Naive B cell (primary cell): ENCODE measurements at regions not wholly inside any gene's neighbourhood (a gene's known extent, or its start where the extent isn't known, plus 50 kb on each side); places are given as distances from the start of the nearest gene placed in this dataset.
A peak's percentile ranks its signal among the peaks of the same experiment; 100 is the strongest.

ENCODE experiments used
- ATAC-seq, 2 donors: fragments of 150-1000 bp; cut with Tn5 transposase; 2 replicates each; pipeline ENCODE4 v1.10.0; 2021; ENCODE audit warnings: low read depth in 2 of 2, mild to moderate bottlenecking in 2 of 2, moderate library complexity in 2 of 2
- DNase-seq: peaks from one replicate; pipeline ENCODE4 v3.0.0; 2022
- H3K27ac Mint-ChIP-seq, 6 donors: one replicate each; pipeline ENCODE4 v1.8.0; 2020 to 2022; ENCODE audit warnings: mild to moderate bottlenecking in 6 of 6, mixed read lengths in 6 of 6, moderate library complexity in 5 of 6, inconsistent platforms in 2 of 6
- H3K27me3 Mint-ChIP-seq, 3 donors: one replicate each; pipeline ENCODE4 v1.8.0; 2021 to 2022; ENCODE audit warnings: mixed read lengths in 3 of 3, mild to moderate bottlenecking in 1 of 3
- H3K36me3 Mint-ChIP-seq, 2 donors: one replicate each; pipeline ENCODE4 v1.8.0; 2020 to 2022; ENCODE audit warnings: mixed read lengths in 2 of 2, inconsistent platforms in 1 of 2, mild to moderate bottlenecking in 1 of 2
- H3K4me1 Mint-ChIP-seq, 3 donors: one replicate each; pipeline ENCODE4 v1.8.0; 2020 to 2022; ENCODE audit warnings: mixed read lengths in 3 of 3, inconsistent platforms in 1 of 3, mild to moderate bottlenecking in 1 of 3, moderate library complexity in 1 of 3
- H3K4me3 Mint-ChIP-seq, 8 donors: one replicate each; pipeline ENCODE4 v1.8.0; 2020 to 2022; ENCODE audit warnings: mild to moderate bottlenecking in 8 of 8, mixed read lengths in 8 of 8, moderate library complexity in 8 of 8, inconsistent platforms in 2 of 8
- H3K9me3 Mint-ChIP-seq, 7 donors: one replicate each; pipeline ENCODE4 v1.8.0; 2020 to 2022; ENCODE audit warnings: mixed read lengths in 7 of 7, mild to moderate bottlenecking in 5 of 7, inconsistent platforms in 2 of 7, moderate library complexity in 1 of 7

DNA sequence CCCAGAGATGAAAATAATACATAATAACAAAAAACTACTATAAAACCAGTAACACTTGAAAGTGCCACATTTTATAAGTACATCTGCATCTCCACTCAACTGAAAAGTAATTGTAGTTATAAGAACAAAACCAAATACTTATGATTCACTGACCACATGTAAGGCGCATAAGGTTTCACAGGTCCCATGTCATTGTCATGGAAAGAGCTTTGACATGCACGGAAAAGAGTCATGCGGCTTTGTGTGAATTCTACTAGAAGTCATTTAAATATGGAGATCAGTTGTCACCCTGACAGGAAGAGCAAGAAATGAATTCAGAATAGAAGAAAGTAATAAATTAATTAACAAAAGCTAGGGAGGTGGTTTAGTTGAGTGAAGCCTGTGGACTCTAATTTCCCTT lies 459.1 kb downstream of the CDH2 start:
- Mint-ChIP-seq H3K4me1 (no peaks in the 10 kb centered on the region), H3K27me3 (no peaks in the 10 kb centered on the region), H3K27ac (no peak overlapping the region), H3K4me3 (no peak overlapping the region), H3K9me3 (peaks cover 0 to 9% (median 7%) of the 10 kb centered on the region in 7 donors), H3K36me3 (no peaks in the 10 kb centered on the region)
- no peak for DNase-seq
- no peak for ATAC-seq

DNA sequence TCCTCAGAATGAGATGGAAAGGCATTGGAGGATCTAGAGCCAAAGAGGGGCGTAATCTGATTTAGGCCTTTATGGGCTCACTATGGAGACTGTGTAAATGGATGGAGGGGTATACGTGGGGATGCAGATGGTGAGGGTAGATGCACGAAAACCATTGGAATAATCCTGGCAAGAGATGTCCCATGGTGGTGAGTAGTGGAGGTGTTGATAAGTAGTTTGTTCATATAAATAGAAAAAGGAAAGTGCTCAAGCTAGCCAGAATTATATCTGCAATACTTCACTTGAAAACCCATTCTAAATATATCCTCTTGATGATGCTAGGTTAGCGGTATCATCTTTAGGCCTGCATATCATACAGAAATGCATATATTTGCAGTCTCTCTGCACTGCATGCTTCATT lies 459.7 kb downstream of the CDH2 start:
- Mint-ChIP-seq H3K27me3 (no peaks in the 10 kb centered on the region), H3K4me1 (no peaks in the 10 kb centered on the region), H3K27ac (no peak overlapping the region), H3K9me3 (peaks cover 0 to 9% (median 7%) of the 10 kb centered on the region in 7 donors), H3K4me3 (no peak overlapping the region), H3K36me3 (no peaks in the 10 kb centered on the region)
- ATAC-seq (no peak), DNase-seq (no peak)

DNA sequence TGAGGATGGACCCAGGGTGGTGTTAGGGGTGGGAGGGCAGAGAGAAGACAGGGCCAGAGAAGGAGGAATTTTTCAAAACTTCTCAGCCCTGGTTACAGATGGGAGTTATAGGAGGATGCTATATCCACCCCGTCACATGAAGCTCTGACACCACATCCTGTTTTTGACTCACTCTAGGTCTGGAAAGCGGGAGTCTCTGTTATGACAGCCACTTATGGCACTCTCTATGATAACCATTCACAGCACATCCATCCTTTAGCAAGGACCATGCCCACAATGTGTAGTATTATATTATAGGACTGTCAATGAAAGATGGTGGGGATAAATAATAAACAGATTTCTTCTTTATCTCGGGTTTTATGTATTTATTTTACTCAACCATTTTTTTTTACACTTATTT lies 461.2 kb downstream of the CDH2 start:
- DNase-seq: no peak
- Mint-ChIP-seq H3K4me1 (no peaks in the 10 kb centered on the region), H3K9me3 (peaks cover 0 to 16% (median 5%) of the 10 kb centered on the region in 7 donors), H3K27ac (peak overlapping the region in 1 of 6 donors; percentile 12), H3K4me3 (no peak overlapping the region), H3K36me3 (no peaks in the 10 kb centered on the region), H3K27me3 (no peaks in the 10 kb centered on the region)
- ATAC-seq: no peak

DNA sequence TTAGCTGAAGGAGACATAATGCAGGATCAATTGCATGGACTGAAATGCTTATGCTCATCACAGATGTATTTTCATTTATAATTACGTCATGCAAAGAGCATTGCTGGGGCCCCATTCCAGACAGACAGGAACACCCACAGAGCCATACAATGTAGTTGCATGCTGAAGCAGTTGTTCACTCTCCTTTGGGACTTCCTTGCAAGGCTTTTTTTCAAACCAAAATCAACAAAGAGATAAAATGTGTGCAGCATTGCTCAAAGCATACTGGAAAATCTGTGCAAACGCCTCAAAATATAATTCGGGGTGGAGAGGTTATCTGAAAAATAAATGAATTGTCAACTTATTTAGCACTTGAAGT lies 463.2 kb downstream of the CDH2 start:
- DNase-seq: no peak
- H3K9me3 Mint-ChIP-seq: peaks cover 0 to 25% (median 8%) of the 10 kb centered on the region in 7 donors
- no peaks in the 10 kb centered on the region for H3K4me1 Mint-ChIP-seq
- no peak overlapping the region for H3K27ac Mint-ChIP-seq
- no peaks in the 10 kb centered on the region for H3K27me3 Mint-ChIP-seq
- no peak overlapping the region for H3K4me3 Mint-ChIP-seq
- ATAC-seq: no peak
- no peaks in the 10 kb centered on the region for H3K36me3 Mint-ChIP-seq

DNA sequence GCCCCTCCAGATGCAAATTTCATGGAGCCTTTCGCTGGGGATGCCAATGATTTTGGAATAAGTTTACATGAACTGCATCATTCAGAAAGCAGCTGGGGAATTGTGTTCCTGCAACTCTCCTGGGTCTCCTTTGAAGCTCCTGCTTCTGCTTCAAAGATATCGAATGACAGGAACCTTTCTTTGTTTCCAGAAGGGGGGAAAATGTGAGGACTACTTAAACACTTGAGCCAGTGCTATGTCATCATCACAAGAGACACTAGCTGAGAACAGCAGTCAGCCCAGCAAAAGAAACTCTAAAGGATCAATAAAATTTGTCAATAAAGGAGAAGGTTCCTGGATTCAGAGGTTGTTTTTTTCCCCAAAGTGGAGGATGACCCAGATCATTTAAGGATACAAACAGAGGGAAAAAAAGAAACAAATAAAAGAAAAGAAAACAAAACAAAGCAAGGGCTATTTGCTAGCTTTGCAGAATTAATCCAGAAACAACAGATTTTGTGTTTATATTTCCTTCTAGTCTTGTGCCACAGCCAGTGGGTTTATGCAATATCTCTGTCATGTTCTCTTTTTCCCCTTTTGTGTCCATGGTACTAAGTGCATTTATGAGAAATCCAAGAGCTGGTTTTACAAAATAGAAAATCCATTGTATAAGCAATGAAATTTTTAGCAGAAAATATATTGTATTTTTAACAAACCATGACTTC lies 463.7 kb downstream of the CDH2 start:
- Mint-ChIP-seq H3K9me3 (peaks cover 0 to 25% (median 7%) of the 10 kb centered on the region in 7 donors), H3K4me1 (no peaks in the 10 kb centered on the region), H3K36me3 (no peaks in the 10 kb centered on the region), H3K27ac (no peak overlapping the region), H3K27me3 (no peaks in the 10 kb centered on the region), H3K4me3 (no peak overlapping the region)
- DNase-seq: no peak
- ATAC-seq: no peak

- H3K4me1 Mint-ChIP-seq: no peaks in the 10 kb centered on the region
- no peak overlapping the region for H3K4me3 Mint-ChIP-seq
- DNase-seq: no peak
- H3K9me3 Mint-ChIP-seq: peaks cover 0 to 32% (median 8%) of the 10 kb centered on the region in 7 donors
- no peak overlapping the region for H3K27ac Mint-ChIP-seq
- no peaks in the 10 kb centered on the region for H3K27me3 Mint-ChIP-seq
- ATAC-seq: no peak
- no peaks in the 10 kb centered on the region for H3K36me3 Mint-ChIP-seq
Observed at GRCh38 chr18:27712066-27712465, 464.9 kb downstream of the CDH2 start.

- no peaks in the 10 kb centered on the region for H3K36me3 Mint-ChIP-seq
- no peaks in the 10 kb centered on the region for H3K4me1 Mint-ChIP-seq
- H3K9me3 Mint-ChIP-seq: peaks cover 0 to 32% (median 4%) of the 10 kb centered on the region in 7 donors
- H3K27ac Mint-ChIP-seq: no peak overlapping the region
- no peak for DNase-seq
- no peaks in the 10 kb centered on the region for H3K27me3 Mint-ChIP-seq
- H3K4me3 Mint-ChIP-seq: no peak overlapping the region
- ATAC-seq: no peak
Observed at GRCh38 chr18:27711382-27711781, 465.5 kb downstream of the CDH2 start.

- peaks cover 0 to 32% (median 8%) of the 10 kb centered on the region in 7 donors for H3K9me3 Mint-ChIP-seq
- H3K27me3 Mint-ChIP-seq: no peaks in the 10 kb centered on the region
Observed at GRCh38 chr18:27709344-27709743, 467.6 kb downstream of the CDH2 start.

GRCh38 chr18:27707201-27707600 lies 469.7 kb downstream of the CDH2 start:
- DNase-seq (no peak), ATAC-seq (no peak)
- Mint-ChIP-seq H3K4me3 (no peak overlapping the region), H3K9me3 (peaks cover 0 to 32% (median 9%) of the 10 kb centered on the region in 7 donors), H3K27me3 (no peaks in the 10 kb centered on the region), H3K27ac (no peak overlapping the region), H3K36me3 (no peaks in the 10 kb centered on the region), H3K4me1 (no peaks in the 10 kb centered on the region)

More at GRCh38 chr18:27709344-27709743, 467.6 kb downstream of the CDH2 start:
- Mint-ChIP-seq H3K4me3 (no peak overlapping the region), H3K27ac (no peak overlapping the region), H3K36me3 (no peaks in the 10 kb centered on the region), H3K4me1 (no peaks in the 10 kb centered on the region)
- ATAC-seq (no peak), DNase-seq (no peak)

DNA sequence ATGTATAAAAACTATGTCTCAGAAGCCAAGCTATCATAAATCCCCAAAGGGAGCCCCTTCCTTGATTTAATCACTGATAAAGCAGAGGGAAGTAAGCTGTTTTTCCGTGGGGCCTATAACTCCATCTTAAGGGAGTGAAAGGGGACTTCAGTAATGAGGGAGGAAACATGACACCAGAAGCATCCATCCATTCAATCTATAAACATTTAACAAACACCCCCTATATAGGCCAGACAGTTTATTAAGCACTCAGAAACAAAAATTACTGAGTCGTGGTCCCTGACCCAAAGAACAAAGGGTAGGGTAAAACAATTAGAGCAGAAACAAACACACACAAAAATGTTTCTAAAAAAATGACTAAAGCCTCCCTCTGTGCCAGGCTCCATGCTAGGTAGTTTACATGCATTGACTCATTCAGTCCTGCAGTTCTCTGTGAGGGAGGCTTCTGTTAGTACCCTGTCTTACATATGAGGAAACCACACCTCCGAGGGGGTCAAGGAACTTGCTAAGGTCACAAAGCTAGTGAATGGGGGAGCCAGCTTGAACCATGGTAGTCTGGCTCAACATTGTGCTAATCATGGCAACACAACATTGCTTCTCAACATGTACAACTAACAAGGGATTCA lies 472.1 kb downstream of the CDH2 start:
- Mint-ChIP-seq H3K4me3 (no peak overlapping the region), H3K27ac (no peak overlapping the region), H3K9me3 (peaks cover 1 to 15% (median 7%) of the 10 kb centered on the region in 7 donors), H3K27me3 (no peaks in the 10 kb centered on the region), H3K36me3 (no peaks in the 10 kb centered on the region), H3K4me1 (no peaks in the 10 kb centered on the region)
- ATAC-seq (no peak), DNase-seq (no peak)

GRCh38 chr18:27699137-27699536 lies 477.8 kb downstream of the CDH2 start:
- no peaks in the 10 kb centered on the region for H3K36me3 Mint-ChIP-seq
- H3K9me3 Mint-ChIP-seq: peaks cover 0 to 23% (median 7%) of the 10 kb centered on the region in 7 donors
- no peaks in the 10 kb centered on the region for H3K27me3 Mint-ChIP-seq
- H3K4me1 Mint-ChIP-seq: no peaks in the 10 kb centered on the region
- no peak overlapping the region for H3K27ac Mint-ChIP-seq
- no peak for DNase-seq
- no peak overlapping the region for H3K4me3 Mint-ChIP-seq
- ATAC-seq: no peak

- Mint-ChIP-seq H3K4me3 (no peak overlapping the region), H3K9me3 (peaks cover 3 to 19% (median 9%) of the 10 kb centered on the region in 7 donors), H3K27ac (no peak overlapping the region), H3K27me3 (no peaks in the 10 kb centered on the region), H3K4me1 (no peaks in the 10 kb centered on the region), H3K36me3 (no peaks in the 10 kb centered on the region)
- no peak for ATAC-seq
- no peak for DNase-seq
Observed at GRCh38 chr18:27696148-27696547, 480.8 kb downstream of the CDH2 start.

DNA sequence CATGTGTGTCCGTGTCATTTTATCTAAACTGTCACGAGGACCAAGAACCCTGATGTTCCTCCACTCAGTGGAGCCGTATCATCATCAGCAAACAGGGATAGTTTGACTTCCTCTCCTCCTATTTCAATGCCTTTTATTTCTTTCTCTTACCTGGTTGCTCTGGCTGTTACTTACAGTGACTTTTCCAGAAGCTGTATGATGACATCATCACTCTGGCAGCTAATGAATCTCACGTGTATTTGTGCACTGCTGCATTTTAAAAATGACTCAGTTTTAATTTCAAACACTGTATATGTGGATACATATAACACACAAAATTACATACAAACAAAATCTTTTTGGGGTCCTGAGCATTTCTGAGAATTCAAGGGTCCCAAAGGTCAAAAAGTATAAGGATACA lies 481.4 kb downstream of the CDH2 start:
- Mint-ChIP-seq H3K4me3 (no peak overlapping the region), H3K27ac (no peak overlapping the region), H3K27me3 (no peaks in the 10 kb centered on the region), H3K36me3 (no peaks in the 10 kb centered on the region), H3K4me1 (no peaks in the 10 kb centered on the region), H3K9me3 (peaks cover 3 to 19% (median 9%) of the 10 kb centered on the region in 7 donors)
- DNase-seq: no peak
- ATAC-seq: no peak

GRCh38 chr18:27695052-27695451 lies 481.9 kb downstream of the CDH2 start:
- Mint-ChIP-seq H3K4me3 (no peak overlapping the region), H3K36me3 (no peaks in the 10 kb centered on the region), H3K27me3 (no peaks in the 10 kb centered on the region), H3K9me3 (peaks cover 3 to 19% (median 9%) of the 10 kb centered on the region in 7 donors), H3K27ac (no peak overlapping the region), H3K4me1 (no peaks in the 10 kb centered on the region)
- ATAC-seq (no peak), DNase-seq (no peak)
